NB4 (cell line): ENCODE measurements at regions not wholly inside any gene's neighbourhood (a gene's known extent, or its start where the extent isn't known, plus 50 kb on each side); places are given as distances from the start of the nearest gene placed in this dataset.

ENCODE experiments used
- DNase-seq: peaks from one replicate; pipeline ENCODE4 v3.0.0; 2010; ENCODE audit warnings: low read depth
- H3K4me3 ChIP-seq: one replicate; pipeline ENCODE4 v1.5.1; 2011; ENCODE audit warnings: mild to moderate bottlenecking, low read depth, low read length, moderate library complexity
- MAX ChIP-seq: IDR thresholded peaks from 2 replicates; pipeline ENCODE4 v1.6.1; 2011; ENCODE audit warnings: low read depth, low read length
- MYC ChIP-seq: IDR thresholded peaks from 2 replicates; pipeline ENCODE4 v1.6.1; 2011; ENCODE audit warnings: low read depth, low read length
- POLR2A ChIP-seq: IDR thresholded peaks from 2 replicates; pipeline ENCODE4 v1.6.1; 2011; ENCODE audit warnings: mild to moderate bottlenecking; ENCODE audit not compliant: insufficient read length; ENCODE audit errors: extremely low read depth
- TF ChIP-seq, protein P1 (sequence below): IDR thresholded peaks from one replicate; pipeline ENCODE4 v1.5.1; 2012; ENCODE audit warnings: low read depth, low read length

GRCh38 chr10:128993911-128994538 lies 473.0 kb upstream of the MGMT start:
- H3K4me3 ChIP-seq: no peak overlapping the region
- TF ChIP-seq MYC (no peak), POLR2A (no peak), MAX (no peak)
- TF ChIP-seq, protein P1, sequence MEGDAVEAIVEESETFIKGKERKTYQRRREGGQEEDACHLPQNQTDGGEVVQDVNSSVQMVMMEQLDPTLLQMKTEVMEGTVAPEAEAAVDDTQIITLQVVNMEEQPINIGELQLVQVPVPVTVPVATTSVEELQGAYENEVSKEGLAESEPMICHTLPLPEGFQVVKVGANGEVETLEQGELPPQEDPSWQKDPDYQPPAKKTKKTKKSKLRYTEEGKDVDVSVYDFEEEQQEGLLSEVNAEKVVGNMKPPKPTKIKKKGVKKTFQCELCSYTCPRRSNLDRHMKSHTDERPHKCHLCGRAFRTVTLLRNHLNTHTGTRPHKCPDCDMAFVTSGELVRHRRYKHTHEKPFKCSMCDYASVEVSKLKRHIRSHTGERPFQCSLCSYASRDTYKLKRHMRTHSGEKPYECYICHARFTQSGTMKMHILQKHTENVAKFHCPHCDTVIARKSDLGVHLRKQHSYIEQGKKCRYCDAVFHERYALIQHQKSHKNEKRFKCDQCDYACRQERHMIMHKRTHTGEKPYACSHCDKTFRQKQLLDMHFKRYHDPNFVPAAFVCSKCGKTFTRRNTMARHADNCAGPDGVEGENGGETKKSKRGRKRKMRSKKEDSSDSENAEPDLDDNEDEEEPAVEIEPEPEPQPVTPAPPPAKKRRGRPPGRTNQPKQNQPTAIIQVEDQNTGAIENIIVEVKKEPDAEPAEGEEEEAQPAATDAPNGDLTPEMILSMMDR: no peak
- no peak for DNase-seq

DNA sequence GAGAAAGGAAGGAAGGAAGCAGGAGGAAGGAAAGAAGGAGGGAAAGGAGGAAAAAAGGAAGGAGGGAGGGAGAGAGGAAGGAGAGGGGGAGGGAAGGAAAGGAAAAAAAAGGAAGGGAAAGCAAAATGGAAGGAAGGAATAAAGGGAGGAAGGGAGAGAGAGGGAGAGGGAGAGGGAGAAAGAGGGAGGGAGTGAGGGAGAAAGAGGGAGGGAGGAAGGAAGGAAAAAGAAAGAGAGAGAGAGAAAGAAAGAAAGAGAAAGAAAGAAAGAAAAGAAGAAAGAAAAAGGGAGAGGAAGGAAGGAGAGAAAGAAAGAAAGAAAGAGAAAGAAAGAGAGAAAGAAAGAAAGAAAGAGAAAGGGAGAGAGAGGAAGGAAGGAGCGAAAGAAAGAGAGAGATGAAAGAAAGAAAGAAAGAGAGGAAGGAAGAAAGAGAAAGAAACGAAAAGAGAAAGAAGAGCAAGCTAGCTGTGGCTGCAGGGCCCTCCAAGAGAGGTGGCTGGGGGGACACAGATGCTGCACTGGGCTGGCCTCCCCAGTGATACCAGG lies 472.4 kb upstream of the MGMT start:
- DNase-seq: no peak
- TF ChIP-seq POLR2A: no peak
- TF ChIP-seq, protein P1: no peak
- TF ChIP-seq MYC: no peak
- no peak for TF ChIP-seq MAX
- no peak overlapping the region for H3K4me3 ChIP-seq

- no peak for DNase-seq
- no peak overlapping the region for H3K4me3 ChIP-seq
- no peak for TF ChIP-seq MYC
- TF ChIP-seq MAX: no peak
- no peak for TF ChIP-seq POLR2A
- TF ChIP-seq, protein P1: no peak
These were observed 471.4 kb upstream of the MGMT start for GRCh38 chr10:128995676-128996075.

- no peak overlapping the region for H3K4me3 ChIP-seq
- TF ChIP-seq, protein P1: no peak
- TF ChIP-seq MAX (no peak), MYC (no peak), POLR2A (no peak)
- DNase-seq: no peak
These were observed 470.9 kb upstream of the MGMT start for GRCh38 chr10:128996092-128996491.

DNA sequence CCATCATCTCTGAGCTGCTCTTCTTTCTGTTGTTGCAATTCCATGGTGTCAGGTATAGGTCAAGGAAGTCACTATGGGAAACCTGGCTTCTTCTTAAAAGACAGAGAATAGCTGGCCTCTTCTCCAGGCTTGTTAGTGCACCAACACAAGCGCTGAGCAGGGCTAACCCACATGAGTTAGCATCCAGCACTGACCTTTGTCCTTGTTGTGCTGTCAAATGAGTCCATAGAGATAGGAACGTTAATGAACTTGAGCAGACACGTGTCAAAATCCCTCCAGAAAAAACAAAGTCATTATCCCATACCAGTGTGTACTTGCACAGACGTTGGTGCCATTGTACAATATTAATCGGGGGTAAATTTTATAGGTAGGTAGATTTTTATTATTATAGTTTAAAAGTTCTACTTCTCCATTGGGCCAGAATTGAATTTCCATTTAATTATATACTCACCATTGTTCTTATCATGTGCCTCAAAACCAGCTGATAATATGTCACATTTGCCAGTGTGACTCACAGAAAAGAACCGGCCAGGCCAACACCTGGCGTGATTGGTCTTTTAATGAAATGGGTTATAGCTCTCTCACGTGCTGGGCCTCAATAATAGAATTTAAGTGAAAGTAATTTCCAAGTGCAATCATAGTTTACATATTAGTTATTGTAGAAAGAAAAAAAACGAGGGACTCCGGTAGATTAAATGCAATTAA lies 468.8 kb upstream of the MGMT start:
- no peak overlapping the region for H3K4me3 ChIP-seq
- TF ChIP-seq MAX (no peak), POLR2A (no peak)
- TF ChIP-seq, protein P1: no peak
- DNase-seq: no peak
